ENCODE measurements at regions not wholly inside any gene's neighbourhood (a gene's known extent, or its start where the extent isn't known, plus 50 kb on each side); places are given as distances from the start of the nearest gene placed in this dataset.

GRCh38 chr22:27523711-27524110, 277.8 kb downstream of the MN1 start:
- no peak for DNase-seq

- no peak for DNase-seq
Observed at GRCh38 chr22:27525711-27526110, 275.8 kb downstream of the MN1 start.

- DNase-seq, result no peak
Observed at GRCh38 chr22:27526901-27527300, 274.7 kb downstream of the MN1 start.

- DNase-seq, result peak; percentile 94
Observed at GRCh38 chr22:27531782-27532530, 269.6 kb downstream of the MN1 start.

GRCh38 chr22:27533105-27533745, 268.3 kb downstream of the MN1 start:
- DNase-seq, result no peak

- DNase-seq, result peak; percentile 97
Observed at GRCh38 chr22:27534720-27535125, 266.8 kb downstream of the MN1 start.

- DNase-seq, result no peak
Observed at GRCh38 chr22:27535452-27535851, 266.1 kb downstream of the MN1 start.

GRCh38 chr22:27537501-27537900, 264.1 kb downstream of the MN1 start:
- peak; percentile 20 for DNase-seq

- peak; percentile 26 for DNase-seq
Observed at GRCh38 chr22:27538666-27539065, 262.9 kb downstream of the MN1 start.

GRCh38 chr22:27540247-27540646, 261.3 kb downstream of the MN1 start:
- no peak for DNase-seq

GRCh38 chr22:27540656-27541396, 260.7 kb downstream of the MN1 start:
- DNase-seq, result no peak

GRCh38 chr22:27541836-27542235, 259.7 kb downstream of the MN1 start:
- no peak for DNase-seq

GRCh38 chr22:27542602-27543001, 259.0 kb downstream of the MN1 start:
- DNase-seq, result no peak

- DNase-seq, result no peak
Observed at GRCh38 chr22:27543460-27543859, 258.1 kb downstream of the MN1 start.

GRCh38 chr22:27545085-27545484, 256.5 kb downstream of the MN1 start:
- DNase-seq, result no peak

- no peak for DNase-seq
Observed at GRCh38 chr22:27546157-27546935, 255.2 kb downstream of the MN1 start.

GRCh38 chr22:27551402-27551801, 250.2 kb downstream of the MN1 start:
- DNase-seq, result no peak

GRCh38 chr22:27552176-27552575, 249.4 kb downstream of the MN1 start:
- no peak for DNase-seq

- no peak for DNase-seq
Observed at GRCh38 chr22:27552863-27553262, 248.7 kb downstream of the MN1 start.

GRCh38 chr22:27554106-27554811, 247.3 kb downstream of the MN1 start:
- DNase-seq, result peak; percentile 65

- no peak for DNase-seq
Observed at GRCh38 chr22:27554841-27555456, 246.6 kb downstream of the MN1 start.

- no peak for DNase-seq
Observed at GRCh38 chr22:27556371-27556770, 245.2 kb downstream of the MN1 start.
